ENCODE measurements at regions not wholly inside any gene's neighbourhood (a gene's known extent, or its start where the extent isn't known, plus 50 kb on each side); places are given as distances from the start of the nearest gene placed in this dataset.

DNA sequence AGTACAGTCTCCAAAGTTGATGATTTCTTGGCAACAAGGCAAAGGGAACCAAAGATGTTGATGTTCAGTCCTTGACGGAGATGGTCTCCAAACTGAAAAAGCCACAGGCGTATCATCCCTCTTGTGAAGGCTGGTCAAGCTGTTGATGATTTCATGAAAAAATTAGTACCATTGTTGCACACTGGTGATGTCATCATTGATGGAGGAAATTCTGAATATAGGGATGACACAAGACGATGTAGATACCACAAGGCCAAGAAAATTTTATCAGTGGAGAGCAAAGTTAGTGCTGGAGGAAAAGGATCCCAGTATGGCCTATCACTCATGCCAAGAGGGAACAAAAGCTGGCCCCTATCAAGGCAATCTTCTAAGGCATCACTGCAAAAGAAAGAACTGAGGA is 88.7 kb upstream of the KRR1 start:
- H3K27me3 ChIP-seq, result no peaks in the 10 kb centered on the region
- no peak for DNase-seq
- ATAC-seq, result no peak
- TF ChIP-seq CTCF (IDR thresholded peaks at IDR 0.05), result no peak
- H3K27ac ChIP-seq, result no peak overlapping the region
- no peaks in the 10 kb centered on the region for H3K9me3 ChIP-seq
- no peaks in the 10 kb centered on the region for H3K36me3 ChIP-seq
- no peak overlapping the region for H3K4me3 ChIP-seq
- no peaks in the 10 kb centered on the region for H3K4me1 ChIP-seq
- intact Hi-C loops (cut with DNase I), result no loop called here

GRCh38 chr12:75599061-75599460 is 87.7 kb upstream of the KRR1 start:
- Histone ChIP-seq H3K27me3 (no peaks in the 10 kb centered on the region), H3K36me3 (no peaks in the 10 kb centered on the region), H3K4me3 (no peak overlapping the region), H3K9me3 (no peaks in the 10 kb centered on the region), H3K27ac (no peak overlapping the region), H3K4me1 (no peaks in the 10 kb centered on the region)
- TF ChIP-seq CTCF (IDR thresholded peaks at IDR 0.05), result no peak
- intact Hi-C loops (cut with DNase I), result no loop called here
- ATAC-seq (no peak), DNase-seq (no peak)

DNA sequence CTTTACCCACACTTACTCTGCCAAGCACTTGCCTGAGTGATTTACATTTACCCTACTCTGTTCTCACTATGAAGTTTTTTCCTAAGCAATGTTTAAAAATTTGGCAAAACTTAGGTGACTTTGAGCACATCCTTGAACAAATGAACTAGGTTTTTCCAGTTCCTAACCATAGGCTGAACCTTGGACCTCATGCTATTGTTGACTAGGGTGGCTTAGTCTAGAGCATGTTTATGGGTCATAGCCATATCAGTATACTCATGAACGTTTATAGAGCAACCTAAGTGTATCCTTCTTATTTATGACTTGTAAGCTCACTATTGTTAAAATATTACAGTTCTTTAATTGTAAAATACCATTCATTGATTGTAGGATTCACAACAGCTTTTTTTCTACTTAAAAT is 85.0 kb upstream of the KRR1 start:
- Histone ChIP-seq H3K27ac (no peak overlapping the region), H3K4me3 (no peak overlapping the region), H3K36me3 (no peaks in the 10 kb centered on the region), H3K4me1 (no peaks in the 10 kb centered on the region), H3K27me3 (no peaks in the 10 kb centered on the region), H3K9me3 (no peaks in the 10 kb centered on the region)
- intact Hi-C loops (cut with DNase I), result no loop called here
- DNase-seq (no peak), ATAC-seq (no peak)
- no peak for TF ChIP-seq CTCF (IDR thresholded peaks at IDR 0.05)

DNA sequence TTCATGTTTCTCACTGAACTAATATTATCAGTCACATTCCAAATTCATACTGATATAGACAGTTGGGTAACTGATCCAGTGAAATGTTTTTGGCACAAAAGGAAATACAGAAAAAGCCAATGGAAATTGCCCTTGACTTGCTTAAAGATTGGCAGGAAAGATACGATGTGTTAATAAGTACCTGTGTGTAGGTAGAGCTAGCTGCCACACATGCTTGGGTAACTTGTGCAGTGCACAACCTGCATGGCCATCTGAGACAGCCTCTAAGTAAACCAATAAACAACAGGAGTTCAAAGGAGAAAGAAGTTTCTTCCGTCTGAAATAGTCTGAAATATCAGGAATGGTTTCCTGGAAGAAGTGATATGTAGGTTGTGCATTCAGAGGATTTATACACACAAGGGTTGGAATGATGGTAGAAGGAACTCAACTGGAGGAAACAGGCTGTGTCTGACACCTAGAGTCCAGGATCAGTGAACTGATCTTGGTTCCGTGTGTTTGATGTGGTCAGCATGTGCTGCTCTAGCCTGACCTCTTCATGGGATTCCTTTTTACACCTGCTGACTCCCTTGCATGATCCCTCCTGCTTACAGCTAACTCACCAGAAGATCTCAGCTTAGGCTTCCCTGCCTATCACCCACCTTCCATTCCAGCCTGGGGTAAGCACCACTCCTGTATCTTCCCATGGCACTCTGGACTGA is 81.4 kb upstream of the KRR1 start:
- Histone ChIP-seq H3K4me1 (no peaks in the 10 kb centered on the region), H3K36me3 (no peaks in the 10 kb centered on the region), H3K9me3 (no peaks in the 10 kb centered on the region), H3K4me3 (no peak overlapping the region), H3K27ac (no peak overlapping the region), H3K27me3 (no peaks in the 10 kb centered on the region)
- intact Hi-C loops (cut with DNase I), result no loop called here
- ATAC-seq (no peak), DNase-seq (no peak)
- TF ChIP-seq CTCF (IDR thresholded peaks at IDR 0.05), result no peak

- Histone ChIP-seq H3K27me3 (no peaks in the 10 kb centered on the region), H3K4me1 (no peaks in the 10 kb centered on the region), H3K4me3 (no peak overlapping the region), H3K36me3 (no peaks in the 10 kb centered on the region), H3K27ac (no peak overlapping the region), H3K9me3 (no peaks in the 10 kb centered on the region)
- no peak for TF ChIP-seq CTCF (IDR thresholded peaks at IDR 0.05)
- DNase-seq, result no peak
- intact Hi-C loops (cut with DNase I), result no loop called here
- ATAC-seq, result no peak
Observed at GRCh38 chr12:75592086-75592485, 80.7 kb upstream of the KRR1 start.

All from left lung (tissue), 4 donors.